HG02763 (cell line): ENCODE measurements at regions not wholly inside any gene's neighbourhood (a gene's known extent, or its start where the extent isn't known, plus 50 kb on each side); places are given as distances from the start of the nearest gene placed in this dataset.
"Not testable (repeated sequence)": the region's sequence is repeated elsewhere in the genome, so short reads cannot be mapped to it uniquely, and the experiment has no call there.

Experiments
- ATAC-seq: cut with Tn5 transposase; IDR thresholded peaks from one replicate; pipeline ENCODE4 v1.9.1; 2021; ENCODE audit warnings: mild to moderate bottlenecking, moderate library complexity; ENCODE audit not compliant: unreplicated experiment

DNA sequence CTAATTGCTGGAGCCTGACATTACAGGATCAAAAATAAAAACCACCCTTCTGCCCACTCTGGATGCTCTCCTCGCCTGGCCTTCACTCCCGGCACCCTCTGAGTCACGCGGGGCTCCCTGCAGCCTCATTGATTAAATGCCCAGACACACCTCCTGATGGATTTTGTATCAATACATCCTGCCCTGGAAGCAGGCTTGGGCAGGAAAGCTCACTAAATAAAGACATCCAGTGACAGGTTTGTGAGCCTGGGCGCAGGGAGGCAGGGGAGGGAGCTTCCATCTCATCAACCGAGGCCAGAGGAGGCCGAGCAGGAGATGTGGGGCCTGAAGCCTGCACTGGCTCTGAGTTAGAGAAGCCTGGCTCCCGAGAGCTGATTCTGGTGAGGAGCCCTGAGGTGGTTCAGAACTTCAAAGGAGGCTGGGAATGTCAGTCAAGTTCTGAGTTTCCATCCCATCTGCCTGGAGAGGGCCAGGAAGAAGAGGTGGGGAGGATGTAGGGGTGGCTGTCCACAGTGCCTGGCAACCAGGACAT lies 318.6 kb downstream of the ADGRD1 start:
- ATAC-seq = not testable (repeated sequence)

DNA sequence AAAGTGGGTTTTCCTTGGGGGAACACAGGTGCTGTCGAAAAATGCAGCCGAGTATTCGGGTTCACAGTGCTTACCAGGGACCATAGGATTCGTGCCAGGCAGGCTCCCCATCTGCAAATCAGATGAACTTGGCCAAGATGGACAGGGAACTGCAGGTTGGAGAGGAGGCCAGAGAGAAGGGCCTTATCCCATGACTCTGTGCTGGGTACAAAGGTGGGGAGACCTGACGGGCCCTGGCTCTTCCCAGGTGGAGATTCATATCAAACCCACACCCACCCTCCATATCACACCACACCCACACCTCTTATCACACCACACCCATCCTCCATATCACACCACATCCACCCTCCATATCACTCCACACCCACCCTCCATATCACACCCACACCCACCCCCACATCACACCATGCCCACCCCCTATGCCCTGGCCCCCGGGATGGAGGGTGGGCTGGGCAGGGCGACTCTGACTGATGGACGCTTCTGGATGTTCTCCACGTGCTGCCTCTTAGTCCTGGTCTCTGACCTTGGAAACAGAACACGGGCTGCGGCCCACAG lies 319.7 kb downstream of the ADGRD1 start:
- ATAC-seq = no peak

GRCh38 chr12:131274061-131274460 lies 320.4 kb downstream of the ADGRD1 start:
- no peak for ATAC-seq

DNA sequence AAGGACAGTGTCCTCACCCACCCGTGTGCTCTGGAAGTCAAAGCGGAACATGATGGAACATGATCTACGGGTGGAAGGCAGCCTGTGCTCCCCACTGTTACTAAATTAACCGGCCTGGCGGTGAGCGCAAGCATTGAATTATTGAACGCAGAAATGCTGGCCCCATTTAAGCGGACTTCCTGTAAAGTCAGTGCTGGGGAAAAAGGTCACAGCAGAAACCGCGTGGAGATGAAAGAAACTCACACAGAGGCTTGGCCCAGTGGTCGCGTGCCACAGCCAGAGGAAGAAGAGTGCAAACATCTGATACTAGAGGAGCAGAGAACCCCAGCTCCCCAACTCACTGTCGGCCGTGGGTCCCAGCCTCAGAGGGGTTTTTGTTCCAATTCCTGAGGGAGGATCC lies 321.2 kb downstream of the ADGRD1 start:
- no peak for ATAC-seq

DNA sequence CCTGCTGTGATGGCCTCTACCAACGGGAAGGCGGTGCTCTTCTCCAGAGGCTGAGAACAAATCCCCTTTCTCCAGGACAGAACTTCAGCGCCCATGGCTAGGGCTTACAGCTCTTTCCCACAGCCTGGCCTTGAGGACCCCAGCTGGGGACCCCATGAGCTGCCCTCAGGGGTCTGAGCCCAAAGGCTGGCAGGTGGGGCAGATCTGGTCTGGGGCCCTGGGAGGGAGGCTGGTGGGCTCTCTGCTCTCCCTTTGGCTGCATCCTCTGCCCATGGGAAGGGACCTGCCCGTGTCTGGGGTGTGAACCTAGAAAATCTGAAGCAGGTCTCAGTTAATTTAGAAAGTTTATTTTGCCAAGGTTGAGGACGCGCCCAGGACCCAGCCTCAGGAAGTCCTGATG lies 322.1 kb downstream of the ADGRD1 start:
- no peak for ATAC-seq

DNA sequence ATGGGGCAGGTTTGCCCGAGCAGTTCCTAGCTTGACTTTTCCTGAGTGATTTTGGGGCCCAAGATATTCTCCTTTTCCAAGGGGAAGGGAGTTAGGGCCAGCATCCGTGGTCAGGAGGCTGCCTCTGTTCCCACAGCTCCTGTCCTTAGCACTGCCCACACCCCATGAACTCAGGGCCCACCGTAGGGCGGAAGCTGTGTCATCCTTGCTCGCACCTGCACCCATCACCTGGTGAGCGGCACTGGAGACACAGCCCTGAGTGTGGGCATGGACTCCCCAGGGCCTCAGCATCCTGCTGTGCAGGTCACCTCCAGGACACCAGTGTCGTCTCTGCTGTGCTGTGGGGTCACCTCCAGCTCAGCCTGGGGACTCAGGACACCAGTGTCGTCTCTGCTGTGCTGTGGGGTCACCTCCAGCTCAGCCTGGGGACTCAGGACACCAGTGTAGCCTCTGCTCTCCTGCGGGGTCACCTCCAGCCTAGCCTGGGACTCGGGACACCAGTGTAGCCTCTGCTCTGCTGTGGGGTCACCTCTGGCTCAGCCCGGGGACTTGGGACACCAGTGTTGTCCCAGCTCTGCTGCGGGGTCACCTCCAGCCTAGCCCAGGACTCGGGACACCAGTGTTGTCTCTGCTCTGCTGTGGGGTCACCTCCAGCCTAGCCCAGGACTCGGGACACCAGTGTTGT lies 322.9 kb downstream of the ADGRD1 start:
- ATAC-seq = no peak

DNA sequence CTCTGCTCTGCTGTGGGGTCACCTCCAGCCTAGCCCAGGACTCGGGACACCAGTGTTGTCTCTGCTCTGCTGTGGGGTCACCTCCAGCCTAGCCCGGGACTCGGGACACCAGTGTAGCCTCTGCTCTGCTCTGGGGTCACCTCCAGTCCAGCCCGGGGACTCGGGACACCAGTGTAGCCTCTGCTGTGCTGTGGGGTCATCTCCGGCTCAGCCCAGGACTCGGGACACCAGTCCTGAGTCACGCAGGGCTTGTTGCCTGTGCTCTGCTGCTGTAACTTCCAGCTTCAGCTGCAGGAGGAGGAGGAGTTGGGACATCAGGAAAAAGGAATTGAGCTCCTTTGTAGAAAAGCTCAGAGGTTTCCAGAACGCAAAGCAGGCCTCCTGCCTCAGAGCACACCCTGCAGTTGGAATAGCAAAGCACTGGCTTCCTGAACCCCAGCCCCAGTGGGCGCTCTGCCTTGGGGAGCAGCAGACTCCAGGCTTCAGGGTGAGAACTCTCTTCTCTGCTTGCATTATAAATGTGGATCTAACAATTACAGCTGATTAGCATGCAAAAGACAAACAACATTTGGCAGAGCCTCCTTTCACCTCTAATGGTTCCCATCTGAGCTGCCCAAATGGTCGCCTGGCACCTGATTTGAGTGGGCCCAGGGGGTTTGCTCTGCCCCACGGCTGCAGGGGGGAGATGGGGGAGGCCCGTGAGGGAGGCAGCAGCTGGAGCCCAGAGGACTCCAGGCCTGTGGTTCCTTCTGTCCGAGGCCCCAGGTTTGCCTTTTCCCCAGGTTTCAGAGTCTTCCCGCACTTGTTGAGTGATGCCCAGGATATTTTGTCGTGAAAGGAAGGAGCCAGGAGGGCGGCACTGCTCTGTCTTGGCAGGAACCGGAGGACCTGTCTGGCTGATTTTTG lies 323.7 kb downstream of the ADGRD1 start:
- ATAC-seq = not testable (repeated sequence)

DNA sequence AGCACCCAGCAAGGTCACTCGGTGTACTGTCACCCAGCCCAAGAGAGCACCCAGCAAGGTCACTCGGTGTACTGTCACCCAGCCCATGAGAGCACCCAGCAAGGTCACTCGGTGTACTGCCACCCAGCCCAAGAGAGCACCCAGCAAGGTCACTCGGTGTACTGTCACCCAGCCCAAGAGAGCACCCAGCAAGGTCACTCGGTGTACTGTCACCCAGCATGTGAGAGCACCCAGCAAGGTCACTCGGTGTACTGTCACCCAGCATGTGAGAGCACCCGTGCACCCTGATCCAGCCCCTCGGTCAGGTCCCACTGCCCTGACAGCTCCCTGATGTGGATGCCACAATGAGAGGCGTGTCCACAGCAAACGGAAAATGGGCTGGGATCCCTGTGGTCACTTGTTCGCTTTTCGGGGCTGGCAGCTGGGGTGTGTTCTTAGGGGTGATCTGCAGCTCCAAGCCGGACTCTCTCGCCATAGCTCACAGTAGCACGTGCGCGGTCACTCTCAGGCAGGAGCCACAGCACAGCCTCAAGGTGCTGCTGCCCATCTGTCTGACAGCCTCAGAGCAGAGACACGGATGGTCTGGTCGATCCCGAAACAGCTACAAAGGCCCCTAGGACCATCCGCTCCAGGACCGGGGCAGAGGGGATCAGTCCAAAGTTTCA lies 324.9 kb downstream of the ADGRD1 start:
- ATAC-seq = not testable (repeated sequence)

DNA sequence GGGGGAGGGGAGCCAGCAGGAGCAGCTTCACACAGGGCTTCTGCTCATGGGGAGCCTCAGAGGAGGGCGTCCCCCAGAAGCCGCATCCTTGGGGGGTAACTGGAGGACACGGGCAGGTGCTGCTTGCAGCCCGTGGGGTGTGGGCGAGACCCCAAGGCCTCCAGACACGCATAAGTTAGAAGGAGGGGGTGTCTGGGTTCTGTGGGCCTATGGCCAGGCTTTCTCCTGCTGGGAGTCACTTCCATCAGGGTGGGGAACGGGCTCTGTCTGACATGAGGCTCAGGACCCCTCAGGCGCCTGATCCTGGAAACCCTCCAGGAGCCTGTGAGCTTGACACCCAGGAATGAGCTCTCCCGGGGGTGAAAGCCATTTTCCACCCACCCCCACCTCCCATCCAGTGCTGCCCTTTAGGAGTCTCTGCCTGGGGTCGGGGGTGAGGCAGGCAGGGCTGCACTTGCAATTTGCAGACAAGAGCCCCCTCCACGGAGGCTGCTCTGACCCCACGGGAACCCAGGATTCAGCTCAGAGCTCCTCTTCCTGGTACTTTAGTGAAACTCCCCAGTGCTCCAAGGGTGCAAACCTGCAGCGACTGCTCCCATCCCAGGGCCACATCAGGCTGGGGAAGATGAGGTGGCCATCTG lies 325.7 kb downstream of the ADGRD1 start:
- ATAC-seq = no peak

GRCh38 chr12:131280426-131280825 lies 326.7 kb downstream of the ADGRD1 start:
- ATAC-seq = no peak

- ATAC-seq = no peak
These were observed 327.3 kb downstream of the ADGRD1 start for GRCh38 chr12:131281016-131281415.

DNA sequence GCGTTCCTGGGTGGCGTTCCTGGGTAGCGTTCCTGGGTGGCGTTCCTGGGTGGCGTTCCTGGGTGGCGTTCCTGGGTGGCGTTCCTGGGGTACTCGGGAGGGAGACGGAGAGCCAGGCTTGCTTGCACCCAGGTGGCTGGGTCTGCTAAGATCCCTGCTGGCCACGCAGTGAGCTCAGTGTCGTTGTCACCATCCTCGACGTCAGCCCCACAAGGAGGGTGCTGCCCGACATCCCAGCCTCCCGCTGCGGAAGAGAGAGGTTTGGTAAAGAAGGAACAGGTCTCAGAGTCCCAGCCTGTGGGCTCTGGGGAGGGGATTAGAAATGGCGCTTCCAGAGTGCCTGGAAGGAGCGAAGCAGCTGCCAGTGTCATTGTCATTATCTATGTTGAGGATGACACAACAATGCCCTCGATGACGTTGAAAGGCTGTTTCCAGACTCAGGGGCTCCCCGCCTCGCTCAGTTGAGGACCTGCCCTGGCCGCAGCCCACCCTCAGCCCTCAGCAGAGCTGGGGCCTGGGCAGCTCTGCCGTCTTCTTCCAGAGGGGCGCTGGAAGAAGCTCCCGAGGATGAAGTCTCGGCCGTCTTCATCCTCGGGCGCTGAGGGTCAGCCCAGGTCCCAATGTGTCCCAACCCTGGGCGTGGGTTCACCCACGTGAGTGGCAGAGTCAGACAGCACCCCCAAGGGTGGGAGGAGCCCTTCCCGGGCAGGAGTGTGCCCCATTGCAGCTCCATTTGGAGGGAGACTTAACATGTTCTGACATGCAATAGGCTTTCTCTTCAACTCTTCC lies 328.8 kb downstream of the ADGRD1 start:
- no peak for ATAC-seq

- ATAC-seq = no peak
These were observed 329.6 kb downstream of the ADGRD1 start for GRCh38 chr12:131283191-131283861.

GRCh38 chr12:131283862-131284825 lies 330.4 kb downstream of the ADGRD1 start:
- ATAC-seq = not testable (repeated sequence)

DNA sequence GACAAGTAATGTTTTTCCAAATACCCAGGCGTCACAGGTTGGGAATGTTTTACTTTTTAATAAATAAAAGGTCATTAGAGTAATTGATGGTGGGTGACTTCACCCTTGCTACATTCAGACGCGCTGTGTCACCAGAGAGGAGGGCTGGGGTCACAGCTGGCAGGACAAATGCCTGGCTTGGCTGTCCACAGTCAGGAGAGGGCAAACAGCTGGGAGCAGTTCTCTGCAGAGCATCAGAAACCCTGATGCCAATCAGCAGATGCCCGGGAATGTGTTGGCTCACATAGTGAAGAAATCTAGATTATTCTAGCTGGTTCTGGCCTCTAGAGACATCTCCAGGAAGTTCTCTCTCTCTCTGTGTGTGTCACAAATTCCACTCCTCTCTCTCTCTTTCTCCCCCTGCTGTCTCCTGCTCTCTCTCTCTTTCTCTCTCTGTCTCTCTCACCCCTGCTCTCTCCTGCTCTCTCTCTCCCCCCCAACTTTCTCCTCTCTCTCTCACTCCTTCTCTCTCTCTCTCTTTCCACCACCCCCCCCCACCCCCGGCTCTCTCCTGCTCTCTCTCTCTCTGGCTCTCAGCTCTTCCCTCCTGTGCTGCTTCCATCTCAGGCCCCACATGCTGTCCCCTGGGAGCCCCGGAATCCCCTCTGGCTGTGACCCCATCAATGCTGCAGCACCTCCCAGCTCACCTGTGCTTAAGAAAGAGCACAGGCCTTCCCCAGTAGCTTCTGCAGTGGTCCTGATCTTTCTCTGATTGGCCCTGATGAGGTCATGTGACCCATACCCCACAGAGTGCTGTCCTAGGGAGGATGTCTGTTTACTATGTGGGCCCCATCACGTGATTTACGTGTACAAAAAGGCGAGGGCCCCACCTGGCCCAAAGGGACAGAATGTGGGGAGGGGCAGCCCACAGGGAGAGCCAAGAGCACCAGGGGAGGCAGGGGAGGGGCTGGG lies 331.5 kb downstream of the ADGRD1 start:
- not testable (repeated sequence) for ATAC-seq

- ATAC-seq = not testable (repeated sequence)
These were observed 332.2 kb downstream of the ADGRD1 start for GRCh38 chr12:131285905-131286295.

DNA sequence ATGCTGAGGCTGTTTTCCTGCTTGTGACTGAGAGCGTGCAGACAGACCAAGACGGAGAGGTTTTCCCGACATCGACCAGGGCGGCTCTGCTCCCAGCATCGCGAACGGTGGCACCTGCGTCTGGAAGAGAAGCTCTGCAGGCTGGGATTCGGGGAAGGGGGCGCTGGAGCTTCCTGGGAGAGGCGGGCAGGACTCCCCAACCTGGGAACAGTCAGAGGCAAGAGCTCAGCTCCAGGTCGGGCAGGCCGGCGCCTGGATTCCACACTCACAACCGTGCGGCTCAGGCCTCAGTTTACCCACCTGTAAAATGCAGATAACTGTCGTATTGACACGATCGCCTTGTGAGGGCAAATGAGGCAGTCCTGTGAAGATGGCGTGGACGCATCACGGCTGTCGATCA lies 332.6 kb downstream of the ADGRD1 start:
- ATAC-seq = not testable (repeated sequence)
